ENCODE measurements at regions not wholly inside any gene's neighbourhood (a gene's known extent, or its start where the extent isn't known, plus 50 kb on each side); places are given as distances from the start of the nearest gene placed in this dataset.

DNA sequence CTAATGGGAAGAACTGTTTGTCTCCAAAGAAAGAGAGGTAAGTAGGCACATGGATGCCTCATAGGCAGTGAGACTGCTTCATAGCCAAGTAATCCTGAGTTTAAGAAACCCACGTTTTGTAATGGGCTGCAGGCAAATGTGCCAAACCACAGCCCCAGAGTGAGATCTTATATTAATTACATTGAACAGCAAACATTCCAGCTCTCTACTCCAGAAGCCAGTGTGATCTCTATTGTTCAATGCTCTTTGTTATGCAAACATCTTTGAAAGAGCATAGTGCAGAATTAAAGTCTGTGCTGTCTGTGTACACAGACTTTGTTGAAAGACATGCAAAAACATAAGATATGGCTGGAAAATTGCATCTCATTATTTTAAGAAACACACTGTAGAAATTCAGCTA, 720.8 kb upstream of the REG3G start:
- TF ChIP-seq, protein P1, sequence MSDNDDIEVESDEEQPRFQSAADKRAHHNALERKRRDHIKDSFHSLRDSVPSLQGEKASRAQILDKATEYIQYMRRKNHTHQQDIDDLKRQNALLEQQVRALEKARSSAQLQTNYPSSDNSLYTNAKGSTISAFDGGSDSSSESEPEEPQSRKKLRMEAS (IDR thresholded peaks at IDR 0.05; ENCODE audit: low read depth, low read length), result no peak
- TF ChIP-seq, protein P2, sequence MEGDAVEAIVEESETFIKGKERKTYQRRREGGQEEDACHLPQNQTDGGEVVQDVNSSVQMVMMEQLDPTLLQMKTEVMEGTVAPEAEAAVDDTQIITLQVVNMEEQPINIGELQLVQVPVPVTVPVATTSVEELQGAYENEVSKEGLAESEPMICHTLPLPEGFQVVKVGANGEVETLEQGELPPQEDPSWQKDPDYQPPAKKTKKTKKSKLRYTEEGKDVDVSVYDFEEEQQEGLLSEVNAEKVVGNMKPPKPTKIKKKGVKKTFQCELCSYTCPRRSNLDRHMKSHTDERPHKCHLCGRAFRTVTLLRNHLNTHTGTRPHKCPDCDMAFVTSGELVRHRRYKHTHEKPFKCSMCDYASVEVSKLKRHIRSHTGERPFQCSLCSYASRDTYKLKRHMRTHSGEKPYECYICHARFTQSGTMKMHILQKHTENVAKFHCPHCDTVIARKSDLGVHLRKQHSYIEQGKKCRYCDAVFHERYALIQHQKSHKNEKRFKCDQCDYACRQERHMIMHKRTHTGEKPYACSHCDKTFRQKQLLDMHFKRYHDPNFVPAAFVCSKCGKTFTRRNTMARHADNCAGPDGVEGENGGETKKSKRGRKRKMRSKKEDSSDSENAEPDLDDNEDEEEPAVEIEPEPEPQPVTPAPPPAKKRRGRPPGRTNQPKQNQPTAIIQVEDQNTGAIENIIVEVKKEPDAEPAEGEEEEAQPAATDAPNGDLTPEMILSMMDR (IDR thresholded peaks at IDR 0.05; ENCODE audit: low read depth, low read length), result no peak
- no peak for TF ChIP-seq MYC (IDR thresholded peaks at IDR 0.05; ENCODE audit: low read depth, low read length)
- TF ChIP-seq POLR2A (IDR thresholded peaks at IDR 0.05; ENCODE audit: extremely low read depth, insufficient read length), result no peak
- no peak overlapping the region for H3K4me3 ChIP-seq (ENCODE audit: low read depth, low read length)
- DNase-seq (ENCODE audit: low read depth), result no peak

DNA sequence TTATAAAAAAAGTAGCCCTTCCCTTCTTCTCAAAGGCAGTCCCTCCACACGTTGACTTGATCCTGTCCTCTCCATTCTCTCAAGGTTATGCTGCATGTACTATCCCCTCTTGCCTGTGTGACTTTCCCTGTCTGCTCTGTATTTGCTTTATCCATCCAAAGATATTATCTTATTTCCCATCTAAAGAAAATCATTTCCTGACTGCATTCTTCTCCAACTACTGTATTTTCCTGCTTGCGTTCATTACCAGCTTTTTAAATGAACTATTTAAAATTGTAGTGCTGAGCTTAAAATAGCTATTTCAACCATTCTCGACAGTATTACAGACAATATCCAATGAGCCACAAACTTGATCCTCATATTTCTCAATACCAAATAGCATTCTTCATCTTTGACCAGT, 716.0 kb upstream of the REG3G start:
- no peak for TF ChIP-seq POLR2A (IDR thresholded peaks at IDR 0.05; ENCODE audit: extremely low read depth, insufficient read length)
- TF ChIP-seq MYC (IDR thresholded peaks at IDR 0.05; ENCODE audit: low read depth, low read length), result no peak
- TF ChIP-seq, protein P2 (IDR thresholded peaks at IDR 0.05; ENCODE audit: low read depth, low read length), result no peak
- TF ChIP-seq, protein P1 (IDR thresholded peaks at IDR 0.05; ENCODE audit: low read depth, low read length), result no peak

DNA sequence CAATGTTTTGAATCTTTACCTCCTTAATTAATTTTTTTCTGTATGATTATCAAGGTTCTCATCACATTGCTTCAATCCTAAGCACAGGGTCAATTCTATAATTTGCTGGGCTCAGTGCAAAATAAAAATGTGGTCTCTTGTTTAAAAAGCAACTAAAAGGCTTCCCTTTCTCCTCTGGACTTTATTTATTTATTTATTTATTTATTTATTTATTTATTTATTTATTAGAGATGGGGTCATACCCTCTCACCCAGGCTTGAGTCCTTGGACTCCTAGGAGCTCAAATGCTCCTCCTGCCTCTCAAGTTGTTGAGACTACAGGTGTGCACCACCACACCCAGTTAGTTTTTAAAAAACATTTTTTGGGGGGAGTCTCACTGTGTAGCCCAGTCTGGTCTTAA, 710.1 kb upstream of the REG3G start:
- TF ChIP-seq, protein P1 (IDR thresholded peaks at IDR 0.05; ENCODE audit: low read depth, low read length), result no peak
- TF ChIP-seq POLR2A (IDR thresholded peaks at IDR 0.05; ENCODE audit: extremely low read depth, insufficient read length) (no peak), MYC (IDR thresholded peaks at IDR 0.05; ENCODE audit: low read depth, low read length) (no peak)
- TF ChIP-seq, protein P2 (IDR thresholded peaks at IDR 0.05; ENCODE audit: low read depth, low read length), result no peak
- H3K4me3 ChIP-seq (ENCODE audit: low read depth, low read length), result no peak overlapping the region
- DNase-seq (ENCODE audit: low read depth), result no peak

More for the DNA sequence above, 716.0 kb upstream of the REG3G start:
- DNase-seq (ENCODE audit: low read depth), result no peak
- no peak overlapping the region for H3K4me3 ChIP-seq (ENCODE audit: low read depth, low read length)

DNA sequence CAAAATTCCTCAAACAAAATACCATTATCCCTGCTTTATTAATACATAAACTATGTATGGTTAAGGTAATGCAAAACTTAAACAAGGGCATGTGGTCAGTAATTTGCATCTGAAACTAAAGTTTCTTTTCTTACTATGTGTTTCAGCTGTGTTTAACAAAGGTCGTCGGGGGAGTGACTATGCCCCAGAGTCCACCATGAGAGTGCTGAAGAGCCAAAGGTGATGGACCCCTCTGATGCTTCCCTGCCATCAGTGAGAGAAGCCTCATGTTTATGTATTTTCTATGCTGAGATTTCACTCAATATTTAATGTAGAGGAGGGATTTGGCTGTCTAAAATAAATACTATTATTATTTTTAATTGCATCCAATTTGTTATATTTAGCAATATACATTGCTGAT, 707.2 kb upstream of the REG3G start:
- TF ChIP-seq, protein P1 (IDR thresholded peaks at IDR 0.05; ENCODE audit: low read depth, low read length), result no peak
- TF ChIP-seq POLR2A (IDR thresholded peaks at IDR 0.05; ENCODE audit: extremely low read depth, insufficient read length), result no peak
- no peak for TF ChIP-seq MYC (IDR thresholded peaks at IDR 0.05; ENCODE audit: low read depth, low read length)
- TF ChIP-seq, protein P2 (IDR thresholded peaks at IDR 0.05; ENCODE audit: low read depth, low read length), result no peak
- DNase-seq (ENCODE audit: low read depth), result no peak
- no peak overlapping the region for H3K4me3 ChIP-seq (ENCODE audit: low read depth, low read length)

DNA sequence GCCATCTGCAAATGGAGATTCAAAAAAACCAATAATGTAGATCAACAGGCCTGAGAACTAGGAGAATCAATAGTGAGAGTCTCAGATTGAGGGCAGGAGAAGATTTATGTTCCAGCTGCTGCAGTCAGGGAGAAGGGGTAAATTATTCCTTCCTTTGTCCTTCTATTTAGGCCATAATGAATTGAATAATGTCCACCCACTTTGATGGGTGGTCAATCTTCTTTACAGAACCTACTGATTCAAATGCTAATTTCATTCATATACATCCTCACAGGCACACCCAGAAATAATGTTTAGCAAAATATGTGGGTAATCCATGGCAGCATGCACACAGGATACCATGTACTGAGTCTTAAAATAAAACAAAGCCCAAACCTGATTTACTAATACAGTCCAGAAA, 695.3 kb upstream of the REG3G start:
- TF ChIP-seq, protein P2 (IDR thresholded peaks at IDR 0.05; ENCODE audit: low read depth, low read length), result no peak
- TF ChIP-seq, protein P1 (IDR thresholded peaks at IDR 0.05; ENCODE audit: low read depth, low read length), result no peak
- no peak for TF ChIP-seq MYC (IDR thresholded peaks at IDR 0.05; ENCODE audit: low read depth, low read length)
- no peak overlapping the region for H3K4me3 ChIP-seq (ENCODE audit: low read depth, low read length)
- DNase-seq (ENCODE audit: low read depth), result no peak

DNA sequence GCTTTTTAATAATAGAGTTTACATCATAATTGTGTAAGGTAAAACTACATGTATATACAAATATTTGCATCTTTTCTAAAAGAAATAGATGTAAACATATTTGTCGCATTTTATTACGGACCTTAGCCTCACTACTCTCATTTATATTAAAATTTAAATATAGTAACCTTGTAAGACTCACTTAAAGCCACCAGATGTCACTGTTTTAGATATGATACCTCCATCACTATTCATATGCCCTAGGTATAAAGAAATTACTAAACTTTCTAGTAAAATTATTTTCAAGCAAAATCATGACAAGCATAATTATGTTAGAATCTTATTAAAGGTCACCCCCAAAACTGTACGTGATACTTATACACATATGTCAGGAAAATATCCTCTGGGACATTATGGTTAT, 674.3 kb upstream of the REG3G start:
- TF ChIP-seq, protein P1 (IDR thresholded peaks at IDR 0.05; ENCODE audit: low read depth, low read length), result no peak
- TF ChIP-seq, protein P2 (IDR thresholded peaks at IDR 0.05; ENCODE audit: low read depth, low read length), result no peak
- TF ChIP-seq MYC (IDR thresholded peaks at IDR 0.05; ENCODE audit: low read depth, low read length) (no peak), POLR2A (IDR thresholded peaks at IDR 0.05; ENCODE audit: extremely low read depth, insufficient read length) (no peak)
- H3K4me3 ChIP-seq (ENCODE audit: low read depth, low read length), result no peak overlapping the region
- peak; percentile 7 for DNase-seq (ENCODE audit: low read depth)

Data from NB4 (cell line).